ENCODE measurements at regions not wholly inside any gene's neighbourhood (a gene's known extent, or its start where the extent isn't known, plus 50 kb on each side); places are given as distances from the start of the nearest gene placed in this dataset.

DNA sequence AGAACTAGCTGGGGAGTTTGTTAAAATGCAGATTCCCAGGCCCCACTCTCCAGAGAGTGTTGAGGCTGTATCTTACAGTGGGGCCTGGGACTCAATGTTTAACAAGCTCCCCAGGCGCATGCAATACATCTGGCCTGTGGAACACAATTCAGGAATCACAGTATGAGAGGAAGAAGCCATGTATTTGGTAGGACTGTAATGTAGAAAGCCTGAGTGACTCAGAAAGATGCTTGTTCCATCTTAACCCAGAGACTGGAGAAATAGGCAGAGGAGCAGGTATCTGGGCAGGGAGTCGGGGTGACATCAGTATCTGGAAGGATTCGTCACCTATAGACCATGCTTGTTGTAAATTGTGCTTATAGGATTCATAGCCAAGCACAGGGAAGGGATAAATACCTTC lies 90.5 kb downstream of the UNC5CL start:
- peak overlapping the region; percentile 63; the same call in 1 of the 2 replicates for H2BK20ac ChIP-seq (ENCODE audit: low read length)
- no peak overlapping the region for H3K23ac ChIP-seq (ENCODE audit: insufficient read length)
- no peak overlapping the region for H3K27ac ChIP-seq (ENCODE audit: low read depth, low read length)
- no peaks in the 10 kb centered on the region for H3K9me3 ChIP-seq (ENCODE audit: insufficient read depth in 2 of 2, low read depth in 1 of 2, low read length in 1 of 2)
- H2BK120ac ChIP-seq (replicated peaks; ENCODE audit: low read depth, low read length): peak overlapping the region; percentile 21
- H2AFZ ChIP-seq (ENCODE audit: low read length): no peak overlapping the region
- no peaks in the 10 kb centered on the region for H3K27me3 ChIP-seq (replicated peaks in 1 of 4; ENCODE audit: control insufficient read depth in 3 of 4, extremely low read depth in 1 of 4, insufficient read depth in 3 of 4, low read length in 3 of 4)
- H4K5ac ChIP-seq (ENCODE audit: insufficient read length, low read depth, low read length): no peak overlapping the region
- FAIRE-seq: no peak
- WGBS, 2 experiments (ENCODE audit: extremely low coverage in 1 of 2, insufficient coverage in 1 of 2, insufficient read length in 1 of 2, insufficient replicate concordance in 2 of 2, low coverage in 1 of 2, low lambda C conversion rate in 2 of 2, missing lambda C conversion rate in 1 of 2): 86% methylated on average over 3 of the region's 3 CpGs; no CpG with 5 or more reads in 1 of the 2 experiments
- DNase-seq (ENCODE audit: low read depth in 1 of 2, low spot score in 2 of 2): no peak
- ChIA-PET POLR2A (ENCODE audit: partially characterized antibody) (interaction anchor here (0.8 kb wide), 1 partner anchor 80 kb away, joined by 3 read pairs; no protein-coding TSS in a partner anchor), CTCF (ENCODE audit: partially characterized antibody) (interaction anchor here (1.0 to 2.9 kb wide), 3 partner anchors 8 to 31 kb away, joined by 3 to 10 read pairs (median 4); no protein-coding TSS in a partner anchor)
- no peak overlapping the region for H2BK12ac ChIP-seq (ENCODE audit: low read depth, low read length)
- H3K18ac ChIP-seq (ENCODE audit: extremely low read depth, low read length): no peak overlapping the region
- peak overlapping the region; percentile 8; the same call in 1 of the 2 replicates for H2BK5ac ChIP-seq (ENCODE audit: low read depth, low read length)
- no peaks in the 10 kb centered on the region for H3K79me1 ChIP-seq (ENCODE audit: low read depth, low read length)
- H3K14ac ChIP-seq (ENCODE audit: insufficient read length): no peak overlapping the region
- no peak overlapping the region for H3K56ac ChIP-seq (replicated peaks; ENCODE audit: insufficient read length, low read depth, low read length)
- no peaks in the 10 kb centered on the region for H3K36me3 ChIP-seq (ENCODE audit: control insufficient read depth in 2 of 4, insufficient read depth in 4 of 4, low read length in 3 of 4)
- 0 out of 8 replicates have a peak overlapping the region, but pooled peaks of 1 of the 4 experiments have one; percentile 4 for H3K4me3 ChIP-seq (ENCODE audit: extremely low read depth in 1 of 4, insufficient read depth in 2 of 4, low read depth in 3 of 4, low read length in 4 of 4)
- H4K20me1 ChIP-seq (replicated peaks in 1 of 2; ENCODE audit: control insufficient read depth in 1 of 2, insufficient read depth in 2 of 2, low read length in 2 of 2): no peaks in the 10 kb centered on the region
- no peak for TF ChIP-seq SIX5 (IDR thresholded peaks at IDR 0.05; ENCODE audit: low read depth, low read length)
- TF ChIP-seq POLR2A (IDR thresholded peaks at IDR 0.05; ENCODE audit: control extremely low read depth in 1 of 2, low read depth in 2 of 2, low read length in 2 of 2): no peak
- TF ChIP-seq KDM5A (IDR thresholded peaks at IDR 0.05; ENCODE audit: low read length): no peak
- no peak for TF ChIP-seq CREB1 (IDR thresholded peaks at IDR 0.05)
- no peak for TF ChIP-seq KDM1A (IDR thresholded peaks at IDR 0.05; ENCODE audit: borderline replicate concordance, low read length)
- TF ChIP-seq, protein P1, sequence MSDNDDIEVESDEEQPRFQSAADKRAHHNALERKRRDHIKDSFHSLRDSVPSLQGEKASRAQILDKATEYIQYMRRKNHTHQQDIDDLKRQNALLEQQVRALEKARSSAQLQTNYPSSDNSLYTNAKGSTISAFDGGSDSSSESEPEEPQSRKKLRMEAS (IDR thresholded peaks at IDR 0.05): no peak
- TF ChIP-seq NRF1 (IDR thresholded peaks at IDR 0.05; ENCODE audit: low read depth, low read length): no peak
- no peak for TF ChIP-seq EP300 (IDR thresholded peaks at IDR 0.05; ENCODE audit: borderline replicate concordance in 1 of 2, low read depth in 2 of 2, low read length in 2 of 2)
- H3K4me2 ChIP-seq (ENCODE audit: insufficient read depth in 1 of 2, low read depth in 2 of 2, low read length in 2 of 2): peak overlapping the region; percentile 38 to 44; a peak in 3 of 4 replicates
- H2AK5ac ChIP-seq (ENCODE audit: low read depth, low read length): no peak overlapping the region
- no peak overlapping the region for H2BK15ac ChIP-seq (ENCODE audit: low read length)
- H3K23me2 ChIP-seq (ENCODE audit: low read depth, low read length): no peaks in the 10 kb centered on the region
- no peak overlapping the region for H4K8ac ChIP-seq (ENCODE audit: extremely low read depth, insufficient read depth, low read length)
- H3K4ac ChIP-seq (replicated peaks; ENCODE audit: insufficient read length, low read depth, low read length): peak overlapping the region; percentile 40
- no peaks in the 10 kb centered on the region for H3K79me2 ChIP-seq (ENCODE audit: control insufficient read depth in 1 of 2, insufficient read depth in 2 of 2, low read length in 2 of 2)
- H3K4me1 ChIP-seq (replicated peaks in 1 of 4; ENCODE audit: control insufficient read depth in 3 of 4, insufficient read depth in 4 of 4, low read length in 3 of 4): peaks cover 5 to 20% (median 18%) of the 10 kb centered on the region in 4 experiments; a peak in 6 of 7 replicates
- peak overlapping the region; percentile 25 for H4K91ac ChIP-seq (replicated peaks; ENCODE audit: insufficient read length, low read length)
- H3K9ac ChIP-seq (replicated peaks in 1 of 4; ENCODE audit: extremely low read depth in 1 of 4, low read depth in 3 of 4, low read length in 3 of 4): no peak overlapping the region
